Upper lobe of right lung (tissue), 1 donor: ENCODE measurements at regions not wholly inside any gene's neighbourhood (a gene's known extent, or its start where the extent isn't known, plus 50 kb on each side); places are given as distances from the start of the nearest gene placed in this dataset.
"Not testable (repeated sequence)": the region's sequence is repeated elsewhere in the genome, so short reads cannot be mapped to it uniquely, and the experiment has no call there.

Experiments used
- ATAC-seq: fragments of 200-7000 bp; cut with Tn5 transposase; one replicate; pipeline ENCODE4 v1.9.1; 2020; ENCODE audit warnings: mild to moderate bottlenecking, moderate library complexity
- DNase-seq: peaks from one replicate; pipeline ENCODE4 v3.0.0-alpha.2; 2020
- H3K27ac ChIP-seq: fragments of 200-600 bp; one replicate; pipeline ENCODE4 v1.8.0; 2022
- H3K27me3 ChIP-seq: fragments of 200-600 bp; one replicate; pipeline ENCODE4 v1.8.0; 2022; ENCODE audit warnings: mild to moderate bottlenecking
- H3K36me3 ChIP-seq: fragments of 200-600 bp; one replicate; pipeline ENCODE4 v1.8.0; 2022
- H3K4me1 ChIP-seq: fragments of 200-600 bp; one replicate; pipeline ENCODE4 v1.8.0; 2022
- H3K4me3 ChIP-seq: fragments of 200-600 bp; one replicate; pipeline ENCODE4 v1.8.0; 2022; ENCODE audit warnings: mild to moderate bottlenecking
- H3K9me3 ChIP-seq: fragments of 200-600 bp; one replicate; pipeline ENCODE4 v1.8.0; 2022
- intact Hi-C: fragments of 100-400 bp; cut with DNase I; formaldehyde crosslinking; loops from one replicate; pipeline ENCODE4 v1.11.0; 2022
- TF ChIP-seq, protein P1 (sequence below): fragments of 200-600 bp; IDR thresholded peaks from one replicate; pipeline ENCODE4 v1.8.0; 2022; ENCODE audit warnings: antibody characterized with exemption
- donor health status: DM: no; HTN: yes; CAD: no; lungs with severe emphysema.

DNA sequence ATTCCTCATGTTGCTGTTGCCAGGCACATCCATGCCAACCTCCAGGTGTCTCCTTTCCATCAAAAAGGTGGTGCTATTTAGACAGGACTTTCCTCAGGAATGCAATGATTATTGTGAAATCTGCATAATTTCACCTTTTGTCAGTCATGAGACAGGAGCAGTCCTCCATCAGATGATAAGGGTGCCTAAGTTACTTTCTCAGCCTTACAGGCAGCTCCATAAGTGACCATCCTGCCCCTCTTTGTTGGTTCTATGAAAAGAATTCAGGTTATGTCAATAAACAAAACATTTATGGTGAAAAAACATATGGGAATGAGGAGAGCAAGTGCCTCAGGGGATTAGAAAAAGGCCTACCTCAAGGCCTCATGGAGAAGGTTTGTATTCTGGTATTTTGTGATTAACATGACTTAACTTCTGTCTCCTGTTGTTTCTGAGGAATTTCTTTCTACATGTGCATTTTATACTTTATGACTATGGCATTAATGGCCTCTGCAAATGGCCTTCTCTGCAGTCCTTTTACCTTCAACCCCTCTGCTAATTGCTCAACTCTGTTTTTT, 110.3 kb upstream of the DIAPH3 start:
- TF ChIP-seq, protein P1, sequence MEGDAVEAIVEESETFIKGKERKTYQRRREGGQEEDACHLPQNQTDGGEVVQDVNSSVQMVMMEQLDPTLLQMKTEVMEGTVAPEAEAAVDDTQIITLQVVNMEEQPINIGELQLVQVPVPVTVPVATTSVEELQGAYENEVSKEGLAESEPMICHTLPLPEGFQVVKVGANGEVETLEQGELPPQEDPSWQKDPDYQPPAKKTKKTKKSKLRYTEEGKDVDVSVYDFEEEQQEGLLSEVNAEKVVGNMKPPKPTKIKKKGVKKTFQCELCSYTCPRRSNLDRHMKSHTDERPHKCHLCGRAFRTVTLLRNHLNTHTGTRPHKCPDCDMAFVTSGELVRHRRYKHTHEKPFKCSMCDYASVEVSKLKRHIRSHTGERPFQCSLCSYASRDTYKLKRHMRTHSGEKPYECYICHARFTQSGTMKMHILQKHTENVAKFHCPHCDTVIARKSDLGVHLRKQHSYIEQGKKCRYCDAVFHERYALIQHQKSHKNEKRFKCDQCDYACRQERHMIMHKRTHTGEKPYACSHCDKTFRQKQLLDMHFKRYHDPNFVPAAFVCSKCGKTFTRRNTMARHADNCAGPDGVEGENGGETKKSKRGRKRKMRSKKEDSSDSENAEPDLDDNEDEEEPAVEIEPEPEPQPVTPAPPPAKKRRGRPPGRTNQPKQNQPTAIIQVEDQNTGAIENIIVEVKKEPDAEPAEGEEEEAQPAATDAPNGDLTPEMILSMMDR = no peak
- Histone ChIP-seq H3K4me1 (no peaks in the 10 kb centered on the region), H3K4me3 (no peak overlapping the region), H3K36me3 (no peaks in the 10 kb centered on the region), H3K27ac (no peak overlapping the region), H3K27me3 (no peaks in the 10 kb centered on the region), H3K9me3 (no peaks in the 10 kb centered on the region)
- no peak for ATAC-seq
- intact Hi-C loops = no loop called here
- DNase-seq = no peak

DNA sequence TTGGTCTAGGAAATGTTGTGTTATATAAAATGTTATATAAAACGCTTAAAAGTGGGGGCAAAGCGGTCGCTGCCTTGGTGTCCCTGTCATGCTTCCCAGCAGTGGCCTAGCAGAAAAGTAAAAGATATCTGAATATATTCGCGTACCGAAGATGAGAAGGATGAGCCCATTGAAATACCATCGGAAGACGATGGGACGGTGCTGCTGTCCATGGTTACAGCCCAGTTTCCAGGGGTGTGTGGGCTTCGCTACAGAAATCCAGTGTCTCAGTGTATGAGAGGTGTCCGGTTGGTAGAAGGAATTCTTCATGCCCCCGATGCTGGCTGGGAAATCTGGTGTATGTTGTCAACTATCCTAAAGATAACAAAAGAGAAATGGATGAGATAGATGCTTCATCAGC, 110.9 kb upstream of the DIAPH3 start:
- TF ChIP-seq, protein P1 = no peak
- H3K36me3 ChIP-seq = no peaks in the 10 kb centered on the region
- ATAC-seq (no peak), DNase-seq (no peak)
- no peaks in the 10 kb centered on the region for H3K27me3 ChIP-seq
- no peaks in the 10 kb centered on the region for H3K4me1 ChIP-seq
- intact Hi-C loops = no loop called here
- no peak overlapping the region for H3K27ac ChIP-seq
- H3K9me3 ChIP-seq = no peaks in the 10 kb centered on the region
- no peak overlapping the region for H3K4me3 ChIP-seq

DNA sequence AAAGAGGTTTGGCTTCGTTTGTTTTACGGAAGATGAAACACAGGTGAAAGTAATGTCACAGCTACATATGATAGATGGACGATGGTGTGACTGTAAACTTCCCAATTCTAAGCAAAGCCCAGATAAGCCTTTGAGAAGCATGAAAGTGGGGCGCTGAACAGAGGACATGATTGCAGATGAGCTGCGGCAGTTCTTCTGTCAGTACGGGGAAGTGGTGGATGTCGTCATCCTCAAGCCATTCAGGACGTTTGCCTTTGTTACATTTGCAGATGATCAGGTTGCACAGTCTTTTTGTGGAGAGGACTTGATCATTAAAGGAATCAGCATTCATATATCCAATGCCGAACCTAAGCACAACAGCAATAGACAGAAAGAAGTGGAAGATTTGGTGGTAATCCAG, 111.5 kb upstream of the DIAPH3 start:
- Histone ChIP-seq H3K27ac (no peak overlapping the region), H3K9me3 (no peaks in the 10 kb centered on the region), H3K27me3 (no peaks in the 10 kb centered on the region), H3K4me1 (no peaks in the 10 kb centered on the region), H3K36me3 (no peaks in the 10 kb centered on the region), H3K4me3 (no peak overlapping the region)
- ATAC-seq (peak; percentile 52), DNase-seq (no peak)
- TF ChIP-seq, protein P1 = no peak
- intact Hi-C loops = no loop called here

DNA sequence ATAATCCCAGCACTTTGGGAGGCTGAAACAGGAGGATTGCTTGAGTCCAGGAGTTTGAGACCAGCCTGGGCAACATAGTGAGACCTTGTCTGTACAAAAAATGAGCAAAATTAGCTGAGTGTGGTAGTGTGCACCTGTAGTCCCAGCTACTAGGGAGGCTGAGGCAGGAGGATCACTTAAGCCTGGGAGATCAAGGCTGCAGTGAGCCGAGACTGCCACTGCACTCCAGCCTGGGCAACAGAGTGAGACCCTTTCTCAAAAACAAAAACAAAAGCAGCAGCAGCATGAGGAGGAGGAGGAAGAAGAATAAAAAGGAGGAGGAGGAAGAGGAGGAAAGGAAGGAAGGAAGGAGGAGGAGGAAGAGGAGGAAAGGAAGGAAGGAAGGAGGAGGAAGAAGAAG, 116.5 kb upstream of the TDRD3 start:
- ATAC-seq, H3K27me3 ChIP-seq, H3K36me3 ChIP-seq, H3K4me3 ChIP-seq, H3K27ac ChIP-seq, intact Hi-C loops, H3K4me1 ChIP-seq, DNase-seq, H3K9me3 ChIP-seq: not testable (repeated sequence)

DNA sequence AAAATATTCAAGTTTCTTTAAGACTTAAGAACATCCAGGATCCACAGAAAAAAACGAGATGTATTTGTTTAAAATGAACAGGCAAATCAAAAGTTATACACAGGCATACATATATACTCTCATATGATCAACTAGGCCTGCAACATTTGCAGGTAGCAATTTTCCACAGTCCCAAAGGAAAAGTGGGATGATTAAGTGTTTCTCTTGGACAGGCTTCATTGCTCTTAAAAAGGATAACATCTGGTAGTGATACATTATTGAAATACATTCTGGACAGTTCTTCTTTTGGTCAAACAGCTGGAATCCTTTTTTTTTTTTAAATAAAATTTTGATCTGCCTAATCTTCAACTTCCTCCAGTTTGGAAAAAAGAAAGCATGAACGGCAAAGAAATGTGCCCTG, 114.8 kb upstream of the TDRD3 start:
- ATAC-seq (no peak), DNase-seq (no peak)
- H3K27ac ChIP-seq = no peak overlapping the region
- H3K27me3 ChIP-seq = no peaks in the 10 kb centered on the region
- no peak overlapping the region for H3K4me3 ChIP-seq
- no peaks in the 10 kb centered on the region for H3K36me3 ChIP-seq
- intact Hi-C loops = no loop called here
- TF ChIP-seq, protein P1 = no peak
- no peaks in the 10 kb centered on the region for H3K4me1 ChIP-seq
- no peaks in the 10 kb centered on the region for H3K9me3 ChIP-seq

DNA sequence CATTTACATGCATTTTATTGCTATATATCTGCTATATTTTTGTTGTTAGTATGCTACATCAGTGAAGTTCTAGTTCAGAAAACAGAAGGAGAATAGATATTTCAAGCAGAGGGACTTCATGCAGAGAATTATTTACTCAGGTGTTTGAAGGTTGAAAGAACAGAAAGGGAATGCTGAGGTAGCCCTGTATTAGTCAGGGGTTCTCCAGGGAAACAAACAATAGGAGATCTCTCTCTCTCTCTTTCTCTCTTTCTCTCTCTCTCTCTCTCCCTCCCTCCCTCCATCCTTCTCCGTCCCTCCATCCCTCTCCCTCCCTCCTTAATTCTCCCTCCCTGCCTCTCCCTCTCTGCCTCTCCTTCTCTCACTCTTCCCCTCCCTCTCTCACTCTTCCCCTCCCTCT, 114.3 kb upstream of the TDRD3 start:
- Histone ChIP-seq H3K36me3 (no peaks in the 10 kb centered on the region), H3K27ac (no peak overlapping the region), H3K4me1 (no peaks in the 10 kb centered on the region), H3K9me3 (no peaks in the 10 kb centered on the region), H3K27me3 (no peaks in the 10 kb centered on the region), H3K4me3 (no peak overlapping the region)
- no peak for DNase-seq
- no peak for ATAC-seq
- TF ChIP-seq, protein P1 = no peak
- intact Hi-C loops = no loop called here
